ENCODE measurements at regions not wholly inside any gene's neighbourhood (a gene's known extent, or its start where the extent isn't known, plus 50 kb on each side); places are given as distances from the start of the nearest gene placed in this dataset.

- DNase-seq (ENCODE audit: low read depth in 4 of 4, low spot score in 3 of 4) = no peak
These were observed 561.0 kb upstream of the KLF12 start for GRCh38 chr13:74695021-74695800.

- no peak for DNase-seq (ENCODE audit: low read depth in 4 of 4, low spot score in 3 of 4)
These were observed 553.4 kb upstream of the KLF12 start for GRCh38 chr13:74687442-74688182.

- DNase-seq (ENCODE audit: low read depth in 4 of 4, low spot score in 3 of 4) = no peak
These were observed 549.2 kb upstream of the KLF12 start for GRCh38 chr13:74683411-74683810.

- DNase-seq (ENCODE audit: low read depth in 4 of 4, low spot score in 3 of 4) = no peak
These were observed 548.5 kb upstream of the KLF12 start for GRCh38 chr13:74682746-74683145.

GRCh38 chr13:74681891-74682290, 547.7 kb upstream of the KLF12 start:
- DNase-seq (ENCODE audit: low read depth in 4 of 4, low spot score in 3 of 4) = no peak

- DNase-seq (ENCODE audit: low read depth in 4 of 4, low spot score in 3 of 4) = no peak
These were observed 544.2 kb upstream of the KLF12 start for GRCh38 chr13:74678308-74678965.

GRCh38 chr13:74675972-74676371, 541.8 kb upstream of the KLF12 start:
- no peak for DNase-seq (ENCODE audit: low read depth in 4 of 4, low spot score in 3 of 4)

- DNase-seq (ENCODE audit: low read depth in 4 of 4, low spot score in 3 of 4) = no peak
These were observed 541.0 kb upstream of the KLF12 start for GRCh38 chr13:74675182-74675581.

GRCh38 chr13:74674720-74675119, 540.5 kb upstream of the KLF12 start:
- DNase-seq (ENCODE audit: low read depth in 4 of 4, low spot score in 3 of 4) = no peak

GRCh38 chr13:74669149-74669548, 534.9 kb upstream of the KLF12 start:
- no peak for DNase-seq (ENCODE audit: low read depth in 4 of 4, low spot score in 3 of 4)

- no peak for DNase-seq (ENCODE audit: low read depth in 4 of 4, low spot score in 3 of 4)
These were observed 533.5 kb upstream of the KLF12 start for GRCh38 chr13:74667656-74668203.

GRCh38 chr13:74662905-74663304, 528.7 kb upstream of the KLF12 start:
- DNase-seq (ENCODE audit: low read depth in 4 of 4, low spot score in 3 of 4) = peak in 1 of 4 donors; percentile 14

GRCh38 chr13:74661851-74662250, 527.6 kb upstream of the KLF12 start:
- no peak for DNase-seq (ENCODE audit: low read depth in 4 of 4, low spot score in 3 of 4)

- DNase-seq (ENCODE audit: low read depth in 4 of 4, low spot score in 3 of 4) = no peak
These were observed 523.6 kb upstream of the KLF12 start for GRCh38 chr13:74657765-74658164.

- DNase-seq (ENCODE audit: low read depth in 4 of 4, low spot score in 3 of 4) = no peak
These were observed 516.9 kb upstream of the KLF12 start for GRCh38 chr13:74651121-74651520.

GRCh38 chr13:74647991-74648390, 513.8 kb upstream of the KLF12 start:
- no peak for DNase-seq (ENCODE audit: low read depth in 4 of 4, low spot score in 3 of 4)

GRCh38 chr13:74647211-74647610, 513.0 kb upstream of the KLF12 start:
- no peak for DNase-seq (ENCODE audit: low read depth in 4 of 4, low spot score in 3 of 4)

GRCh38 chr13:74646091-74646490, 511.9 kb upstream of the KLF12 start:
- no peak for DNase-seq (ENCODE audit: low read depth in 4 of 4, low spot score in 3 of 4)

- DNase-seq (ENCODE audit: low read depth in 4 of 4, low spot score in 3 of 4) = no peak
These were observed 511.4 kb upstream of the KLF12 start for GRCh38 chr13:74645586-74645985.

GRCh38 chr13:74644229-74644628, 510.0 kb upstream of the KLF12 start:
- no peak for DNase-seq (ENCODE audit: low read depth in 4 of 4, low spot score in 3 of 4)

- DNase-seq (ENCODE audit: low read depth in 4 of 4, low spot score in 3 of 4) = no peak
These were observed 507.4 kb upstream of the KLF12 start for GRCh38 chr13:74641586-74641985.
